ENCODE measurements at regions not wholly inside any gene's neighbourhood (a gene's known extent, or its start where the extent isn't known, plus 50 kb on each side); places are given as distances from the start of the nearest gene placed in this dataset.

GRCh38 chr7:145645135-145645515 is 471.5 kb upstream of the CNTNAP2 start:
- no peak for DNase-seq (ENCODE audit: low read depth)

DNA sequence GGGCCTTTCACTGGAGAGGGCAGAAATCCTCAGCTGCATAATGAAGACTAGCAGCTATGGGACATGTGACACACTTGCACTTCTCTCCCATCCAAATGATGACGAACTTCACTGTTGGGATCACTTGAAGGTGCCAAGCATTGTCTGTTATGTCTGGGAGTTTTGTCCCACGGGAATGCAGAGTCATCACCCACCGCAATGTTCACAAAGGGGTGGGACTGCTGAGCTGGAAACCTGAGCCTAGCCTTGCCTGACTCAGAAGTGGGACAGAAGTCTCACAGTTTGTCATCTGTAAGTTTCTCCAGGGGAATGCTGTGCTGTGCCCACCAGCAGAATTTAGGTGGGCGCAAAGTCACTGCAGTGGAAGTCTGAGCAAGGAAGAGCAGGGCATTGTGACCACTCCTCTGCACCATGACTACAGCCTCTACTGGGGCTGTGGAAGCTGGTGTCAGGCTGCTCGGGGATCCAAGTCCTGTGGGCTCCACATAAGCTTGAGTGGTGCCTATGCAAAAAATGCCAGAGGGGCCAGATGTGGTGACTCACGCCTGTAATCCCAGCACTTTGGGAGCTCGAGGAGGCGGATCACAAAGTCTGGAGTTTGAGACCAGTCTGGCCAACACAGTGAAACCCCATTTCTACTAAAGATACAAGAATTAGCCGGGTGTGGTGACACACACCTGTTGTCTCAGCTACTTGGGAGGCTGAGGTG is 472.0 kb upstream of the CNTNAP2 start:
- DNase-seq (ENCODE audit: low read depth): no peak

DNA sequence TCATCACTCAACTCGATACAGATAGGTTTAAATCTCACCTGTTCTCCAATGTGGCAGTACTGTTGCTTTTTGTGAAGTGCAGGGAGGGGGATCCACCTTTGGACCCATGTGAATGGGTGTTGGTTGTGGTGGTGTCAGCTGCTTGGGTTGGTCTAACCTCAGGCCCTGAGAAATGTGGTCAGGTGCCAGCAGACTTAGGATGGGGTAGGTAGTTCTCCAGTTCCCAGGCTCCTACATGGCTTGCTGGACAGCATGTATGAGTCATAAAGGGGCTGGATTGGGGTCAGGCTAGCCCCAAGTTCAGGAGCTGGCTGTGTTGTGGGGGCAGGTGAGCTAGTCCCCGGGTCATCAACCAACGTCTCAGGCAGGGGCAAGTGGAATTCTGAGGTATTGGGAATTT is 472.6 kb upstream of the CNTNAP2 start:
- no peak for DNase-seq (ENCODE audit: low read depth)

DNA sequence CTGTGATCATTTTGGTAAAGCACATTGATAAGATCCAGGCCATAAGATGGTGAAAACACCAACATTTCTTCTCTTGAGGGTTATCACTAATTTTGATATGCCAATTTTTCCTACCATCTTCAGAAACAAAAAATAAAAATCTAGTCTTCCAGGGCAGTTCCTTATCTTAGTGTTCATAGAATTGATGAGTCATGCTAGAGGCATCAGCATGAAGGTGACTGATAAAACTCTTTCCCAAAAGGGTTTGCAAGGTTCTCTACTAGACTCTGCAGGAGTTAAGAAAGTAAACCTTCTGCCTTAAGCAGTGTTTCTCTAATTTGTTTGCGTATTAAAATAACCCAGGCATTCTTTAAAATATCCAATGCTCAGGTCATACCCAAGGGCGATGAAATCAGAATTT is 483.1 kb upstream of the CNTNAP2 start:
- no peak for DNase-seq (ENCODE audit: low read depth)

DNA sequence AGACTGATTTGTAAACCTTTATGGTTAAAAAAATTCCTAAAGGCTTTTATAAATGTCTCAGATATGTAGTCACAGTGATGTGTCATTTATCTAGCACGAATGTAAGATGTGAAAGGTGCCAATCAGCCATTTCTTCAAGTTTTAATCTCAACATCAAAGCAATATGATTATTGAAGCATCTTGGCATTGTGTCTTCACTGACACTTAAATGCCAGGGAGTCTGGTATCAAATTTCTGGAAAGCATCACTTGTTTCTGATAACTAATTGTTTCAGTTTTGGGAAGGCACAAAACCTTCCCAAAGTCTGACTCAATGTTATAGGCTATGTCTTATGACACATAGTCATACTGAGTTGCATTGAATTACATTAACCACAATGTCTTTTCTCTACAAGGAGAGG is 492.0 kb upstream of the CNTNAP2 start:
- DNase-seq (ENCODE audit: low read depth): no peak

- no peak for DNase-seq (ENCODE audit: low read depth)
Observed at GRCh38 chr7:145605963-145606362, 510.6 kb upstream of the CNTNAP2 start.

- no peak for DNase-seq (ENCODE audit: low read depth)
Observed at GRCh38 chr7:145599376-145599775, 517.2 kb upstream of the CNTNAP2 start.

DNA sequence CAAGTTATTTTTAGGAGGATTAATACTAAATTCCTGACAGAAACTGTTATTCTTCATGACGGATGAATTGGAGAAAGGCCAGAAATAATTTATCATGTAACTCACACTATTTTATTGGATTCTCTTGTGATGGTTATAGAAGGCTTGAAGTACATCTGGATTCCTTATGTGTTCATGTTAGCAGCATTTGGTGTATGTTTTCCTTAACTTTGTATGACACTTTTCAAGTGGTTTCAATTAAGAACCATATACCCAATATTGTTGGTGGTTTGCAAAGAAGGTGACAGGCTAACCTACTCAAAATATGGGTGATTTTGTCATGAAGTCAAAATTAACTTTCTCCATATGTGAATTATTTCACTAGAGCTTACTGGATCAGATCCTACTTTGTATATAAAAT is 532.2 kb upstream of the CNTNAP2 start:
- no peak for DNase-seq (ENCODE audit: low read depth)

DNA sequence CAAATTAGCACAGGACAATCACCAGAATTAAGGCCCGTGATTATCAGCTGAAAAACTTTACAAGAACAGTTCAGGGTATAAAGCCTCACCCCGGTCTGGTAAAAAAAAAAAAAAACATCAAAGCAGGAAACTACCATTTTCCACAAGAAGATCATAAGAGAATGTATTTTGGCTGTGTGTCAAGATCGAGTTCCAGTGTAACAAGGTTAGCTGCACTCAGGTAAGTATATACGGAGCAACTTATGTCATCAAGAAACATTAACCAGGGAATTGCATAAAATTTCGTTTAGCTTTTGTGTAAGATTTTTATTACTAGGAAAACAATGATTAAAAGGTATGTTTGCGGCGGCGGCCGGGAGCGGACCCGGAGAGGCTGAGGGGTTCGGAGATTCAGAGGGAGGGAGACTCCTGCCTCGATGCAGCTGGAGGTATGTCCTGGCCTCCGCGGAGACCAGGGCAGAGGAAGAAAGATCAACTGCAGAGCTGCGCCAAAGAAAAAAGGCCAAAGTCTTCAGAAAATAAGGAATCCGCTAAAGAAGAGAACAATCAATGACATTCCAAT is 533.8 kb upstream of the CNTNAP2 start:
- DNase-seq (ENCODE audit: low read depth): no peak

DNA sequence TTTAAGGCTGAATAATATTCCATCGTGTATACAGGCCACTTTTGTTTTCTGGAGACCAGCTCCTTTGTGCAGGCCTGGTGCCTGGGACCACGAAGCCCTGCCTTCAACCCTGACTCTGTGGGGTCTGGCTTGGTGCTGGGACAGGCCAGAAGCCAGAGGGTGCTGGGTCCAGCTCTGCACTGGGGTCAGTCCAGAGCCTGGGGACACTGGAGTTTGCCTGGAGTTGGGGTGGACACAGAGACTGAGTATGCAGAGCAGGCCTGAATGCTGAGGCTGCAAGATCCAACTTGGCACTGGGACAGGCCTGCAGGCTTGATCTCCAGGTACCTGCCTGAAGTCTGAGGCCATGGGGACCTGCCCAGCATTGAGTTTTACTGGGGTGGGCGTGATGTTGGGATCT is 558.8 kb upstream of the CNTNAP2 start:
- DNase-seq (ENCODE audit: low read depth): no peak

- no peak for DNase-seq (ENCODE audit: low read depth)
Observed at GRCh38 chr7:145543242-145543641, 573.4 kb upstream of the CNTNAP2 start.

DNA sequence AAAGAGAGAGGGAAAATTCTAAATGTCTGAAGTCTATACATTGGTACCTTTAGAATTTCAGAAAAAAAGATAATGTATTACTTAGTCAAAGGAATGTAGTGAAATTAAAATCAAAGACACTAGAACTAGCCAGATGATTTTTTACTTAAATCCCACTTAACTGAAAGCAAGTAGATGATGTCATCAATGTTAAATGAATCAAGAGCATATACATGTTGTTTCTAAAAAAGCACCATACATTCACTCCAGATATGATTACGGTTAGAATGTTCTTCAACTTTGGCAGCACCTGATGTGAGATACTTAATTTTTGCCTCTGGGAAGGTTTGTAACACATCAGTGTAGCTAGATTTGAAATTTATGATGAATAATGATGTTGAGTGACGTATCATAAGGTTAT is 576.7 kb upstream of the CNTNAP2 start:
- DNase-seq (ENCODE audit: low read depth): no peak

GRCh38 chr7:145534301-145534700 is 582.3 kb upstream of the CNTNAP2 start:
- DNase-seq (ENCODE audit: low read depth): no peak

- DNase-seq (ENCODE audit: low read depth): no peak
Observed at GRCh38 chr7:145520284-145520683, 596.3 kb upstream of the CNTNAP2 start.

GRCh38 chr7:145511004-145511403 is 605.6 kb upstream of the CNTNAP2 start:
- DNase-seq (ENCODE audit: low read depth): no peak

GRCh38 chr7:145497911-145498525 is 618.6 kb upstream of the CNTNAP2 start:
- DNase-seq (ENCODE audit: low read depth): no peak

GRCh38 chr7:145490356-145490755 is 626.2 kb upstream of the CNTNAP2 start:
- no peak for DNase-seq (ENCODE audit: low read depth)

DNA sequence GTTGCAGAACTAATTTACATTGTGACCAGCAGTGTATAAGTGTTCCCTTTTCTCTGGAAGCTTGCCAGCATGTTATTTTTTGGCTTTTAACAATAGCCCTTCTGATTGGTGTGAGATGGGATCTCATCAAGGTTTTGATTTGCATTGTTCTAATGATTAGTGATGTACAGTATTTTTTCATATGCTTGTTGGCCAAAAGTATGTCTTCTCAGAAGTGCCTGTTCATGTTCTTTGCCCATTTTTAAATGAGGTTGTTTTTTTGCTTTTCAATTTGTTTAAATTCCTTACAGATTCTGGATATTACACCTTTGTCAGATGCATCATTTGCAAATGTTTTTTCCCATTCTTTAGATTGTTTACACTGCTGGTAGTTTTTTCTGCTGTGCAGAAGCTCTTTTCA is 627.0 kb upstream of the CNTNAP2 start:
- no peak for DNase-seq (ENCODE audit: low read depth)

GRCh38 chr7:145488816-145489215 is 627.8 kb upstream of the CNTNAP2 start:
- no peak for DNase-seq (ENCODE audit: low read depth)

DNA sequence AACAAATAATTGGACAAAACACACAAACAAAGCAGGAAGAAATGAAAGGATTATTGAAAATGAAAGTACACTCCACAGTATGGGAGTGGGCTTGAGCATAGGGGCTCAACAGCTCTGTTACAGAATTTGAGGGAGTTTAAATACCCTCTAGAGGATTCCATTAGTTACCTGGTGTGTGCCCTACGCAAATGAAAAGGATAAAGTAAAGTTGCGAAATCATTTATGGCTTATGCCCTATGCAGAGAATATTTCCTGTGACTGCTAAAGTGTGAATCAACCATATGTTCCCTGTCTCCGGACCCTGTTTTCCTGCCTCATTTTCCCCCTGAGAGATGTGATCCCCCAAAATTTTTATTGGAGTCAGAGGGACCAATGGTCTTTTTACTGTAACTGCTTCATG is 634.6 kb upstream of the CNTNAP2 start:
- DNase-seq (ENCODE audit: low read depth): no peak

GRCh38 chr7:145478541-145478940 is 638.1 kb upstream of the CNTNAP2 start:
- no peak for DNase-seq (ENCODE audit: low read depth)

- DNase-seq (ENCODE audit: low read depth): no peak
Observed at GRCh38 chr7:145474009-145474686, 638.3 kb upstream of the TPK1 start.

- DNase-seq (ENCODE audit: low read depth): no peak
Observed at GRCh38 chr7:145471883-145472282, 636.0 kb upstream of the TPK1 start.

Measured in forelimb muscle (tissue), 1 donor.